HepG2 (cell line): ENCODE measurements at regions not wholly inside any gene's neighbourhood (a gene's known extent, or its start where the extent isn't known, plus 50 kb on each side); places are given as distances from the start of the nearest gene placed in this dataset.
A peak's percentile ranks its signal among the peaks of the same experiment; 100 is the strongest.

Experiments used
- FOXK1 ChIP-seq: sonication (generic); formaldehyde crosslinking; IDR thresholded peaks from 2 replicates; pipeline ENCODE4 v1.4.0; 2020; ENCODE audit warnings: low read depth, missing genetic modification reagents, borderline replicate concordance
- GTF3A ChIP-seq: sonication (generic); formaldehyde crosslinking; conservative IDR thresholded peaks from 2 replicates; pipeline ENCODE4 v1.4.0; 2020; ENCODE audit warnings: mild to moderate bottlenecking, missing genetic modification reagents
- HDAC2 ChIP-seq: sonication (generic); formaldehyde crosslinking; IDR thresholded peaks from 2 replicates; pipeline ENCODE4 v1.4.0; 2020; ENCODE audit warnings: missing genetic modification reagents
- HIVEP1 ChIP-seq: sonication (generic); formaldehyde crosslinking; IDR thresholded peaks from 2 replicates; pipeline ENCODE4 v1.4.0; 2020; ENCODE audit warnings: mild to moderate bottlenecking, missing genetic modification reagents
- HNF4A ChIP-seq: sonication (generic); formaldehyde crosslinking; IDR thresholded peaks from 2 replicates; pipeline ENCODE4 v1.4.0; 2020; ENCODE audit warnings: missing genetic modification reagents
- KLF16 ChIP-seq, 2 experiments: sonication (generic) in 1 of 2; formaldehyde crosslinking in 1 of 2; IDR thresholded peaks; 2 replicates each; pipeline versions ENCODE4 v1.6.1 to v1.8.0; 2016 to 2023; ENCODE audit warnings: missing genetic modification reagents in 2 of 2, missing compliant biosample characterization in 1 of 2
- MED1 ChIP-seq: sonication (generic); formaldehyde crosslinking; IDR thresholded peaks from 2 replicates; pipeline ENCODE4 v1.4.0; 2020; ENCODE audit warnings: missing genetic modification reagents
- MYNN ChIP-seq: sonication (generic); formaldehyde crosslinking; IDR thresholded peaks from 2 replicates; pipeline ENCODE4 v1.4.0; 2020; ENCODE audit warnings: mild to moderate bottlenecking, low read depth, missing genetic modification reagents
- NONO ChIP-seq, 2 experiments: fragments of 450-650 bp in 1 of 2; sonication (generic) in 1 of 2; formaldehyde crosslinking in 1 of 2; IDR thresholded peaks in 1 of 2; conservative IDR thresholded peaks in 1 of 2; 2 replicates each; pipeline versions ENCODE4 v1.6.1 to v1.8.0; 2017 to 2022; ENCODE audit warnings: mild to moderate bottlenecking in 1 of 2, missing genetic modification reagents in 1 of 2, moderate library complexity in 1 of 2
- SMARCE1 ChIP-seq: fragments of 450-650 bp; IDR thresholded peaks from 2 replicates; pipeline ENCODE4 v1.6.1; 2017; ENCODE audit warnings: borderline replicate concordance
- SYNCRIP ChIP-seq: fragments of 200-400 bp; formaldehyde crosslinking; IDR thresholded peaks from 2 replicates; pipeline ENCODE4 v1.6.1; 2018; ENCODE audit warnings: mild to moderate bottlenecking, low read depth, low read length; ENCODE audit not compliant: insufficient read depth
- TCF7 ChIP-seq: sonication (generic); IDR thresholded peaks from 2 replicates; pipeline ENCODE4 v1.6.1; 2016; ENCODE audit warnings: antibody characterized with exemption, low read depth
- ZBTB1 ChIP-seq: sonication (generic); formaldehyde crosslinking; IDR thresholded peaks from 2 replicates; pipeline ENCODE4 v1.4.0; 2020; ENCODE audit warnings: missing genetic modification reagents, borderline replicate concordance
- ZGPAT ChIP-seq: IDR thresholded peaks from 2 replicates; pipeline ENCODE4 v1.6.1; 2016; ENCODE audit warnings: mild to moderate bottlenecking
- ZNF274 ChIP-seq: sonication (generic); formaldehyde crosslinking; IDR thresholded peaks from 2 replicates; pipeline ENCODE4 v1.5.1; 2020; ENCODE audit warnings: mild to moderate bottlenecking, missing genetic modification reagents
- ZNF296 ChIP-seq: sonication (generic); formaldehyde crosslinking; conservative IDR thresholded peaks from 2 replicates; pipeline ENCODE4 v1.5.0; 2020; ENCODE audit warnings: mild to moderate bottlenecking, missing genetic modification reagents
- ZNF362 ChIP-seq: sonication (generic); formaldehyde crosslinking; IDR thresholded peaks from 2 replicates; pipeline ENCODE4 v1.4.0; 2020; ENCODE audit warnings: missing genetic modification reagents, mild to moderate bottlenecking, borderline replicate concordance
- ZNF556 ChIP-seq: sonication (generic); formaldehyde crosslinking; IDR thresholded peaks from 2 replicates; pipeline ENCODE4 v1.4.0; 2020; ENCODE audit warnings: mild to moderate bottlenecking, missing genetic modification reagents, borderline replicate concordance
- ZSCAN20 ChIP-seq: sonication (generic); formaldehyde crosslinking; IDR thresholded peaks from 2 replicates; pipeline ENCODE4 v1.4.0; 2020; ENCODE audit warnings: missing genetic modification reagents, mild to moderate bottlenecking, borderline replicate concordance
- TF ChIP-seq, protein P1 (sequence below): sonication (generic); formaldehyde crosslinking; IDR thresholded peaks from 2 replicates; pipeline ENCODE4 v1.9.0; 2021; ENCODE audit warnings: missing genetic modification reagents, borderline replicate concordance
- TF ChIP-seq, protein P2 (sequence below): sonication (generic); formaldehyde crosslinking; conservative IDR thresholded peaks from 2 replicates; pipeline ENCODE4 v1.4.0; 2020; ENCODE audit warnings: missing genetic modification reagents

DNA sequence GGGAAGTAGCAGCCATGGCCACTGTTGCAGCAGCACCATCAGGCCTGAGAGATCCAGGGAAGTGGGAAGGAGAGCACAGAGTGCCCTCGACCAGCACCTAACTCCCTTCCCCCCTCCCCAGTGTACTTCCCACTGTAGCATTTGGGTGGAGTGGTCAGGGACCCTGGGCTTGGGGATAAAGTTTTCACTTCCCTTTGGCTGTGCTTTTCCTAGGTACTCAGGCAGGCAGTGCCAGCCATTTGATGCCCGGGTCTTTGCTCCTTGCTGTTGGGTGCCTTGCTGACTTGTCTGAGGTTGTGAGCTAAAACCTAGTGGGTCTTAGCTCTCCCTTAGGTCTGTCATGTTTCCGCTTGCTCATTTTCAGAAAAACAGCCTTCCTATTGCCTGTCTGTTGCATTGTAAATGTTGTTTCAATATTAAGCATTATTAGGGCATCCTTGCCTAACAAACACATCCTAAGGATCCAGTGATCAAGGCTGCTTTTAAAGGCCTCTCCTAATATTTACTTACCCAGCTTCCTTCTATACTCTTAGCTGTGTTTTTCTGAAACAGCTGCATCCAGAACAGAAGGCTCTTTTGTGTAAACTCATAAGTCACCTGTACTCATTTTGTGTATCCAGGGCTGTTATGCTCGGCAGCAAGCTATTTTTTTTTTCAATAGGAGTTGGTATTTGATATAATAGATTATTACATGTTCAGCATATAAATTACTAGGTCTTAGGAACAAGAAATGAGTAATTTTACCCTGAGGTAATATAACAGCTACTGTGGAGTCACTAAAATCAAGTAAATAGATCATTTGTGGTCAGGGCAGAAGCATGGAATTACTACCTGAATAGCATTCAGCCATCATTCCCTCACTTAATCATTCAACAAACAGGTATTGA is 418.6 kb upstream of the PROX1 start (continued):
- TF ChIP-seq, protein P1, sequence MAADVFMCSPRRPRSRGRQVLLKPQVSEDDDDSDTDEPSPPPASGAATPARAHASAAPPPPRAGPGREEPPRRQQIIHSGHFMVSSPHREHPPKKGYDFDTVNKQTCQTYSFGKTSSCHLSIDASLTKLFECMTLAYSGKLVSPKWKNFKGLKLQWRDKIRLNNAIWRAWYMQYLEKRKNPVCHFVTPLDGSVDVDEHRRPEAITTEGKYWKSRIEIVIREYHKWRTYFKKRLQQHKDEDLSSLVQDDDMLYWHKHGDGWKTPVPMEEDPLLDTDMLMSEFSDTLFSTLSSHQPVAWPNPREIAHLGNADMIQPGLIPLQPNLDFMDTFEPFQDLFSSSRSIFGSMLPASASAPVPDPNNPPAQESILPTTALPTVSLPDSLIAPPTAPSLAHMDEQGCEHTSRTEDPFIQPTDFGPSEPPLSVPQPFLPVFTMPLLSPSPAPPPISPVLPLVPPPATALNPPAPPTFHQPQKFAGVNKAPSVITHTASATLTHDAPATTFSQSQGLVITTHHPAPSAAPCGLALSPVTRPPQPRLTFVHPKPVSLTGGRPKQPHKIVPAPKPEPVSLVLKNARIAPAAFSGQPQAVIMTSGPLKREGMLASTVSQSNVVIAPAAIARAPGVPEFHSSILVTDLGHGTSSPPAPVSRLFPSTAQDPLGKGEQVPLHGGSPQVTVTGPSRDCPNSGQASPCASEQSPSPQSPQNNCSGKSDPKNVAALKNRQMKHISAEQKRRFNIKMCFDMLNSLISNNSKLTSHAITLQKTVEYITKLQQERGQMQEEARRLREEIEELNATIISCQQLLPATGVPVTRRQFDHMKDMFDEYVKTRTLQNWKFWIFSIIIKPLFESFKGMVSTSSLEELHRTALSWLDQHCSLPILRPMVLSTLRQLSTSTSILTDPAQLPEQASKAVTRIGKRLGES, result no peak
- TF ChIP-seq FOXK1 (CRISPR knock-in tag), result peak; percentile 33; the same call in 1 of the 2 replicates
- no peak for TF ChIP-seq ZSCAN20
- peak; percentile 92 for TF ChIP-seq ZNF362
- 0 out of 2 replicates have a peak, but pooled peaks have one; percentile 63 for TF ChIP-seq GTF3A (CRISPR knock-in tag)
- no peak for TF ChIP-seq ZNF296 (CRISPR knock-in tag)
- TF ChIP-seq TCF7, result peak; percentile 74
- no peak for TF ChIP-seq NONO (IDR thresholded peaks at IDR 0.05)
- TF ChIP-seq NONO (CRISPR knock-in tag; conservative IDR thresholded peaks at IDR 0.05), result 0 out of 2 replicates have a peak, but pooled peaks have one; percentile 33
- no peak for TF ChIP-seq MYNN
- TF ChIP-seq ZNF274 (CRISPR knock-in tag), result no peak
- TF ChIP-seq ZGPAT (CRISPR knock-in tag), result peak; percentile 47
- TF ChIP-seq, protein P2, sequence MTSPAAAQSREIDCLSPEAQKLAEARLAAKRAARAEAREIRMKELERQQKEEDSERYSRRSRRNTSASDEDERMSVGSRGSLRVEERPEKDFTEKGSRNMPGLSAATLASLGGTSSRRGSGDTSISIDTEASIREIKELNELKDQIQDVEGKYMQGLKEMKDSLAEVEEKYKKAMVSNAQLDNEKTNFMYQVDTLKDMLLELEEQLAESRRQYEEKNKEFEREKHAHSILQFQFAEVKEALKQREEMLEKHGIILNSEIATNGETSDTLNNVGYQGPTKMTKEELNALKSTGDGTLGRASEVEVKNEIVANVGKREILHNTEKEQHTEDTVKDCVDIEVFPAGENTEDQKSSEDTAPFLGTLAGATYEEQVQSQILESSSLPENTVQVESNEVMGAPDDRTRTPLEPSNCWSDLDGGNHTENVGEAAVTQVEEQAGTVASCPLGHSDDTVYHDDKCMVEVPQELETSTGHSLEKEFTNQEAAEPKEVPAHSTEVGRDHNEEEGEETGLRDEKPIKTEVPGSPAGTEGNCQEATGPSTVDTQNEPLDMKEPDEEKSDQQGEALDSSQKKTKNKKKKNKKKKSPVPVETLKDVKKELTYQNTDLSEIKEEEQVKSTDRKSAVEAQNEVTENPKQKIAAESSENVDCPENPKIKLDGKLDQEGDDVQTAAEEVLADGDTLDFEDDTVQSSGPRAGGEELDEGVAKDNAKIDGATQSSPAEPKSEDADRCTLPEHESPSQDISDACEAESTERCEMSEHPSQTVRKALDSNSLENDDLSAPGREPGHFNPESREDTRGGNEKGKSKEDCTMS (CRISPR knock-in tag), result no peak
- TF ChIP-seq SMARCE1, result no peak
- TF ChIP-seq KLF16 (CRISPR knock-in tag; IDR thresholded peaks at IDR 0.05), result 0 out of 4 replicates have a peak, but pooled peaks of 1 of the 2 experiments have one; percentile 22
- TF ChIP-seq SYNCRIP, result no peak
- TF ChIP-seq MED1 (CRISPR knock-in tag), result peak; percentile 82; the same call in 1 of the 2 replicates
- peak; percentile 75 for TF ChIP-seq HNF4A (CRISPR knock-in tag)
- no peak for TF ChIP-seq ZBTB1 (CRISPR knock-in tag)
- TF ChIP-seq HIVEP1 (CRISPR knock-in tag), result no peak
- peak; percentile 40; the same call in 1 of the 2 replicates for TF ChIP-seq HDAC2 (CRISPR knock-in tag)
- 0 out of 2 replicates have a peak, but pooled peaks have one; percentile 17 for TF ChIP-seq ZNF556 (CRISPR knock-in tag)
